ENCODE measurements at regions not wholly inside any gene's neighbourhood (a gene's known extent, or its start where the extent isn't known, plus 50 kb on each side); places are given as distances from the start of the nearest gene placed in this dataset.

DNA sequence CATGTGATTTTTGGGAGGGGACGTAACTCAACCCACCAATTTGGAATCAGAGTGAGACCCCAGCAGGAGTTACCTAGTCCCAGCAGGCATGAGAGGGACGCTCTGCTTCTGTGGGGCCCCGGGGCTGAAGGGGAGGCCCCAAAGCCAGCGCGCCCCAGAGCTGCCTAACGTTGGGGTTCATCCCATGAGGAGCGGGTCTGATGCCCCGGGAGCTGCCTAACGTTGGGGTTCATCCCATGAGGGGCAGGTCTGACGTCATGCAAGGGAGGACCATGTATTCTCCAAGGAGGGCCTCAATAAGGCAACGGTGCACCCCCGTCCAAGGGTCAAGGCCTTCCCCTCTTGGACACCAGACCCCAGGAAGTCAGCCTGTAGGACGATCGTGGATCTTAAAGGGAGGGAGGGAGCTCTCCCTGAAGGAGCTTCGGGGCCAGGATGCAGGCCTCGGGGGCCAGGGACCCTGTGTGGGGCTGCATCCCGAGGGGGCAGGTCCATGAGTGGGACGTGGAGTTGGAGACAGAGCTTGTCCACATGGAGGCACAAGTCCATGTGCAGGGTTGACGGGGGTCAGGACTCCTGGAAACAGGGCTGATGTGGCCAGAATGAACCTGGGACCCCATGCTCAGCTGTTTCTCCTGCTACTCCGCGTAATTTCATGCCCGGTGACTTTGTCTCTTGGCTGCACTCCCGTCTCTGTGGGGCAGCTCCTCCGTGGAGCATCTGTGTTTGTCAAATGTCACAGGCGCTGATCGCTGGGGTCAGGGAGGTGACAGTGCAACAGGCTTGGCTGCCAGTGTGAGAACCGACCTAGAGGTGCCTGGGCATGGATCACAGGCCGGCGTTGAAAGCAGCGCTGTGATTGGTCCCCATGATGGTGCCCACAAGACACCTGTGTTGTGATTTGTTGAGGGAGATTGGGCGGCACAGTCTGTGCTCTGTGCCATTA, 1029.1 kb downstream of the BRD1 start:
- Mint-ChIP-seq H3K4me3 (no peak overlapping the region), H3K4me1 (ENCODE audit: low read depth) (no peaks in the 10 kb centered on the region), H3K27me3 (ENCODE audit: low read depth) (peaks cover 3% of the 10 kb centered on the region), H3K9me3 (no peaks in the 10 kb centered on the region), H3K36me3 (ENCODE audit: insufficient read depth) (no peaks in the 10 kb centered on the region)
- ATAC-seq (no peak), DNase-seq (no peak)

DNA sequence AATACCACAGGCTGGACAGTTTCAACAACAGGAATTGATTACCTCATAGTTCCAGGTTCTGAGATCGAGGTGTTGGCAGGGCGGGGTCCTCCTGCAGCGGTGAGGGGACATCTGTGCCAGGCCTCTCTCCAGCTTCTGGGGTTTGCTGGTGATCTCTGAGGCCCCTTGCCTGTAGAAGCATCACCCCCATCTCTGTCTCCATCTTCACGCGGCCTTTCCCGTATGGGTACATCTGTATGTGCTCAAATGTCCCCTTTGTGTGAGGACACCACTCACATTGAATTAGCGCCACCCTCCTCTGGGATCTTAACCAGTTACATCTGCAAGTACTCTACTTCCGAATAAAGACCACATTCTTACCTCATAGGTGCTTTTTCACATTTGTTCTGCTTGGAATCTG, 1029.9 kb downstream of the BRD1 start:
- H3K36me3 Mint-ChIP-seq (ENCODE audit: insufficient read depth), result no peaks in the 10 kb centered on the region
- H3K27me3 Mint-ChIP-seq (ENCODE audit: low read depth), result no peaks in the 10 kb centered on the region
- ATAC-seq (no peak), DNase-seq (no peak)
- H3K4me1 Mint-ChIP-seq (ENCODE audit: low read depth), result no peaks in the 10 kb centered on the region
- no peaks in the 10 kb centered on the region for H3K9me3 Mint-ChIP-seq
- H3K4me3 Mint-ChIP-seq, result no peak overlapping the region

DNA sequence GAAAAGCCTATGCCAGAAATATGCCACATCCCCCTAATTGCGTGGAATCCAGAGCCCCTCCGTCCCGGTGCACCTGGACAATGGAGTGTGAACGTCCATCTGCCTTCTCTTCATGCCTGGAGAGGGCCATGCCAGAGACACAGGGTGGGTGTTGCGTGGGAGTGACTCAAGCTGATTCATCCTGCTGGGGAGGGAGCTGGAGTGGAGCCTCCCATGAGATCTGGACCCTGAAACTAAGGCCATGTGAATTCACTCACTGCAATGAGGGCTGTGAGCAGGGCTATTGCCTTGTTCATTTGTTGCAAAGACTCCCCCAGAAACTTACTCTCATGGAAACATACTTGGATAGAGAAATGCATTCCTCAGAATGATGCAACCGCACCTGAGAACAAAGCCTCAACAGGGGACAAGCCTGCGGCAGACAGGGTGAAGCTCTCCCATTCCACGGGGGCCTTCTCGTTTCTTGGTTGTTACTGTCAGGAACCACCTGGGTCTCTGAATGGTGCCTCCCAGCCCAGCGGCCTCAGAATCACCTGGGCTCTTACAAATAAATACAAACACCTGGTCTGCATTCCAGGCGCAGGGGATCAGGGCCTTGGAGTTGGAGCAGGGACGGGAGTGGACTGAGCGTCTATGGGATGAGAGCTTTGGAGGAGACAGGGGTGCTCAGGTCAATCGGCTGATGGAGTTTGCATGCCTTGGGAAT, 1031.2 kb downstream of the BRD1 start:
- ATAC-seq, result no peak
- Mint-ChIP-seq H3K36me3 (ENCODE audit: insufficient read depth) (no peaks in the 10 kb centered on the region), H3K9me3 (no peaks in the 10 kb centered on the region), H3K27me3 (ENCODE audit: low read depth) (no peaks in the 10 kb centered on the region), H3K4me3 (no peak overlapping the region), H3K4me1 (ENCODE audit: low read depth) (no peaks in the 10 kb centered on the region)
- DNase-seq, result no peak

DNA sequence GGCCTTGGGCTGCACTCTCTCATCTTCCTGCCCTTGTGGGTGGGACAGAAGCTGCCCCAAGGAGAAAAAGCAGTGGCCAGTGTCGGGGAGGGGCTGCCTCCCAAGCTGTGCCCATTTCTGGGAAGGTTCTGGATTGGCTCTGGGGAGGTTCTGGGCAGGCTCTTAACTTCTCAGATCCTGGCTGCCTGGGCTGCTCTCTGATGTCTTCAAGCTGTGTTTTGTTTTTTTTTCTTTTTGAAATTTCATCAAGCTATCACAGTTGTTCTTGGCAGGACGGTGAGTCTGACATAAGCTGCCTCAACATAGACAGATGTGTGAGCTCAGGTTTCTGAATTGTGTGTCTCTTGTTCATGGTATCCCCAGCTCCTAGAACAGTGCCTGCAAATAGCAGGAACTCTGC, 1032.0 kb downstream of the BRD1 start:
- no peak for DNase-seq
- no peaks in the 10 kb centered on the region for H3K36me3 Mint-ChIP-seq (ENCODE audit: insufficient read depth)
- no peaks in the 10 kb centered on the region for H3K4me1 Mint-ChIP-seq (ENCODE audit: low read depth)
- no peaks in the 10 kb centered on the region for H3K27me3 Mint-ChIP-seq (ENCODE audit: low read depth)
- no peak for ATAC-seq
- H3K4me3 Mint-ChIP-seq, result no peak overlapping the region
- H3K9me3 Mint-ChIP-seq, result no peaks in the 10 kb centered on the region

DNA sequence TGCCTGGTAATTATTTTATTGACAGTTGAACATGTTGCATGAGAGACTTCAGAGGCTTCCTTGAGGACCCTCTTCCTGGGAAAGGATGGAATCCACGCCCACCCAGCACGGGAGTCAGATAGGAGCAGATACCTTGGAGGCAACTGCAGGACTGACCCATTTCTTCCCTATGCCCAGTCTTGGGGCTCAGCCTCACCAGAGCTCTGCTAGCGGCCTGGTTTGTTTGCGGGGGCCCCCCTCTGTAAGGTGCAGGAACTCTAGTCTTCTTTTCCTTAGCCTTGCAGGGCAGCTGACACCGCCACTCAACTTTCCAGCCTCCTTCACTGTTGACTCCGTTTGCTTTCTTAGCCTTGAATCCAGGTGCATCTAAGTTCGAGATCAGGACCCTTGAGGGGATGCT, 1032.8 kb downstream of the BRD1 start:
- no peaks in the 10 kb centered on the region for H3K4me1 Mint-ChIP-seq (ENCODE audit: low read depth)
- H3K9me3 Mint-ChIP-seq, result no peaks in the 10 kb centered on the region
- H3K36me3 Mint-ChIP-seq (ENCODE audit: insufficient read depth), result no peaks in the 10 kb centered on the region
- DNase-seq, result no peak
- ATAC-seq, result no peak
- no peak overlapping the region for H3K4me3 Mint-ChIP-seq
- H3K27me3 Mint-ChIP-seq (ENCODE audit: low read depth), result no peaks in the 10 kb centered on the region

DNA sequence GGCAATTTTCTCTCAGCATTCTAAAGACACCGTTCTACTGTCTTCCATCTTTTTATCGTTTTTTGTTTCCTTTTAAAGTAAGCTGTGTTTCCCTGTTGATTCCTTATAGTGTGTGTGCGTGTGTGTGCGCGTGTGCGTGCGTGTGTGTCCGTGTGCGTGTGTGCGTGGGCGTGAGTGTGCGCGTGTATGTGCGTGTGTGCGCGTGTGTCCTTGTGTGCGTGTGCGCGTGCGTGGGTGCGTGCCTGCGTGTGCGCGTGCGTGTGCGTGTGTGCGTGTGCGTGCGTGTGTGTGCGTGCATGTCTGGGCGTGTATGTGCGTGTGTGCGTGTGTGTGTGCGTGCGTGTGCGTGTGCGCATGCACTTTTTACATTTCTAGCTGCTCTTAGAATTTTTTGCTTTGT, 1033.7 kb downstream of the BRD1 start:
- H3K36me3 Mint-ChIP-seq (ENCODE audit: insufficient read depth), result no peaks in the 10 kb centered on the region
- no peaks in the 10 kb centered on the region for H3K9me3 Mint-ChIP-seq
- ATAC-seq (no peak), DNase-seq (no peak)
- H3K27me3 Mint-ChIP-seq (ENCODE audit: low read depth), result no peaks in the 10 kb centered on the region
- H3K4me1 Mint-ChIP-seq (ENCODE audit: low read depth), result no peaks in the 10 kb centered on the region
- H3K4me3 Mint-ChIP-seq, result no peak overlapping the region

DNA sequence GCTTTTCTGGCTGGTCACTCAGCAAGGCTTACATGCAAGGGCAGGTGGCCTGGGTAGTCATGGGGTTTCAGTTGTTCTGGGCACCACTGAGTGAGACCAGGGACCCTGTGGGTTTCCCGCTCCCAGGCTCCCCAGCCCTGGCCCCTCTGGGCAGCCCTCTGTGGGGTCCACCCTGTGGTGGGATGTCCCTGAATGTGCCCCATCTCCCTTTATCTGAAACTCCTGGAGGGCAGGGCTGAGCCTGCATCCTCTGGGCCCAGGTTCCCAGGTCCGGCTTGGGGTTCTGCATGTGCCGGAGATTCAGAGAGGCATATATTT, 1041.0 kb downstream of the BRD1 start:
- DNase-seq (no peak), ATAC-seq (no peak)
- H3K27me3 Mint-ChIP-seq (ENCODE audit: low read depth), result no peaks in the 10 kb centered on the region

DNA sequence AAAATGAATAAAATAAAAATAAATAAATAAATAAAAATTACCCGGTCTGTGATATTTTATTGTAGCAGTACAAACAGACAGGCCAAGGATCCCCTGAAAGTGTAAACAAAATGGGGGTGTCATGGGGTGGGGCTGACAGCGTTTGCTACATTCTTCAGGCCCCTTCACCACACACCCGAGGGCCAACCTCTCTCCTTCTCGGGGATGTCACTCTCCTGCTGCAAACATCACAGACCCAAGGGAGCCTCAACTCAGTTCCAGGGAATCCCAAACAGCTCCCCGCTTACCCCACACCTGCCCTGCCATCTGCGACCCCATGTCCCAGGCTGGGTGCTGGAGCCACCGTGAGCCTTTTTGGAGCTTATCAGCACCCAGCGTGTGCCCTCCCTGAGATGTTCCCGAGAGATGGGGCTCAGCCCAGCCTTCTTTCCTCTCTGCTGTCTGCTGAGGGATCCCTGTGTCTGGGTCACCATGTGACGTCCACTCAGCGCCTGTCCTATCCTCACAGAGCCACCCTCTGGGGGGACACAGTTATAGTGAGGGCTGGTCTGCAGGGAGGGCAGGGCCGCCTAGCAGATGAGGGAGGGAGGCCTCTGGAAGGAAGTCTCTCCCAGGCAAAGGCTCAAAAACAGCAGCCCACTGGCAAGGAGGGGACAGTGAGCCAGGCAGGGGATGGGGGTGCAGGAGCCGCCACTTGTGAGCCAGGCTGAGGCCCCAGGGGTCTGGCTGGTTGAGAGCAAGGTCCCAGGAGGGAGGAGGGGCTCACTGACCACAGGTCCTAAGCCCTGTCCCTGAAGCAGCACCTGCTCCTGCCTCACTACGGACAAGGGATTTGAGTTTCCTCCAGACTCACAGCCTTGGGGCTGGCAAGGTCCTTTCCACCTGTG, 1041.6 kb downstream of the BRD1 start:
- no peaks in the 10 kb centered on the region for H3K27me3 Mint-ChIP-seq (ENCODE audit: low read depth)
- H3K4me1 Mint-ChIP-seq (ENCODE audit: low read depth), result no peaks in the 10 kb centered on the region
- no peak overlapping the region for H3K4me3 Mint-ChIP-seq
- no peaks in the 10 kb centered on the region for H3K9me3 Mint-ChIP-seq
- H3K36me3 Mint-ChIP-seq (ENCODE audit: insufficient read depth), result no peaks in the 10 kb centered on the region
- no peak for ATAC-seq
- no peak for DNase-seq

More for the DNA sequence above, 1041.0 kb downstream of the BRD1 start:
- Mint-ChIP-seq H3K4me1 (ENCODE audit: low read depth) (no peaks in the 10 kb centered on the region), H3K36me3 (ENCODE audit: insufficient read depth) (no peaks in the 10 kb centered on the region), H3K9me3 (no peaks in the 10 kb centered on the region), H3K4me3 (no peak overlapping the region)

DNA sequence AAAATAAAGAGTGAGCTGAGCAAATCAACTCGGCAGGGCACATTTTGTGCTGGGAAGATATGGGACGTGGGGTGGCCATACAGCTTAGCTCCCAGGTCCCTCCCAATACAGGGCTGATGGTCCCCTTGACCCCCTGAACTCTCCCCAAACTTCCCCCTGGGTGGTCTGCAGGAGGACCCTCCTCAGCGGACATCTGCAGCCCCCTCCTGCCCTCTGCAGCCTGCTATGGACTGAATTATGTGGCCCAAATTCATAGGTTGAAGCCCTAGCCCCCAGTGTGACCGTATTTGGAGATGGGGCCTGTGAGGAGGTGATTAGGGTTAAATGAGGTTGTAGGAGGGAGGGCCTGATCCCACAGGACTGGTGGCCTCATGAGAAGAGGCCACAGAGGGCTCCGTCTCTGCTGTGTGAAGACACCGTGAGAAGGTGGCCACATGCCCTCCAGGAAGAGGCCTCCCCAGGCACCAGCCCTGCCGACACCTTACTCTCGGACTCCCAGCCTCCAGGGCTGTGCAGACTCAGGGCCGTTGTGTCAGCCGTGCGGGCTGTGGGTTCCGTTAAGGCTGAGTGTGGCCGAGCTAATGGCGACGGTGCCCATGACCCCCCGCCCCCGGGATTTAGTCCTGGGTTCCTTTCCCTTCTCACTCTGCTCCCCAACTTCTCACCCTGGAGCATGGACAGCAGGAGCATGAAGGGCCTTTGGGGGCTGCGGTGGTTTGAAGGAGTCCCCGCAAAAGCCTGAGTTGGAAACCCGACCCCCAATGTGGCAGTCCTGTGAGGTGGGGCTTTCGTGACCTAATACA, 1042.8 kb downstream of the BRD1 start:
- no peak for DNase-seq
- Mint-ChIP-seq H3K9me3 (no peaks in the 10 kb centered on the region), H3K4me1 (ENCODE audit: low read depth) (no peaks in the 10 kb centered on the region), H3K27me3 (ENCODE audit: low read depth) (no peaks in the 10 kb centered on the region), H3K36me3 (ENCODE audit: insufficient read depth) (no peaks in the 10 kb centered on the region), H3K4me3 (no peak overlapping the region)
- no peak for ATAC-seq

DNA sequence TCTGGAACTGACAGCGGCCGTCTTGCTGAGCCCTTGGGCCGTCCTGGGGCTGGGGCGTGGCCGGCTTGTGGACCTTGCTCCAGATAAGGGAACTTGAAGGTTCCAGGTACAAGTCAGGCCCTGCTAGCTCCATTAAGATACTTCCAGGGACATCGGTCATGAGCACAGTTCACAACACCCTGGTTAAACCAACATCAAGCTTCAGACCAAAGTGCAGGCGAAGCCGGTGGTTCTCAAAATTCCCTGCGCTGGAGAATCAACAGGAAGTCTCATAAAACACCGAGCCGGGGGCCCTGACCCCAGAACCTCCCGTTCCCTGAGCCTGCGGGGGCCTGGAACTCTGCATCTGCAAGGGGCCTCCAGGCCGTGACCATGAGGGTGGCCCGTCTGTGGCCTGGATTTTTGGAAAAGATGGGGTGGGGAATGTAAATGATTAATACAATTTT, 1043.8 kb downstream of the BRD1 start:
- Mint-ChIP-seq H3K27me3 (ENCODE audit: low read depth) (no peaks in the 10 kb centered on the region), H3K9me3 (no peaks in the 10 kb centered on the region), H3K4me1 (ENCODE audit: low read depth) (no peaks in the 10 kb centered on the region), H3K4me3 (no peak overlapping the region), H3K36me3 (ENCODE audit: insufficient read depth) (no peaks in the 10 kb centered on the region)
- DNase-seq (no peak), ATAC-seq (no peak)

DNA sequence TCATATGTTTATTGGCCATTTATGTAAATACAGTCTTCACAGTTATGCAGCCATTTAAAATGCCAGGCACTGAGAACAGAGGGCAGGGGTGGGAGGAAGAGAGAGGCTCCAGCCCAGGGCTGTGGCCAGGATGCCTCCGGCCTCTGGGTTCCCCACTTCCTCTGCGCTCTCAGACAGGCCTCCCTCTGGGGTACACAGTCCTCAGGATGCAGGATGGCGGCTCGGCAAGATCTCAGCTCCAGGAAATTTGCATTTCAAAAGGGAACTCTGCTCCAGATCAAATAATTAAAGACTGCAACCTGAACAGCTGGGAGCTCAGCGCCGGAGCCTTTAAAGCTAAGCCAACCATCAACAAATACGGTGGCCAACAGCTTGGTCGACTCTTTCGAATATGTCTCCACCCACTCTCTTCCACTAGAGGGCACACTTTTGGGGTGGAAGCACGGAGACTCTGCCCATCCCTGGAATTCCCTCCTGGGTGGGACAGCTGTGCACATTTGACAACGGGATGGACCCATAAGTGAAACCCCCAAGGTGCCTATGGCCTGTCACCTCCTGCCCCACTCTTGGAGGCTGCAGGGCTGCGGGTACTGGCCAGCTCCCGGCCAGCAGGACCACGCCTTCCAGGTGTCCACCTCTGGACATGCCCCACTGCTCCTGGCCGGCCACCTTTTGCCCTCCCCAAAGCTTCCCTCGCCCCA, 1044.7 kb downstream of the BRD1 start:
- H3K4me3 Mint-ChIP-seq, result no peak overlapping the region
- no peaks in the 10 kb centered on the region for H3K4me1 Mint-ChIP-seq (ENCODE audit: low read depth)
- no peak for ATAC-seq
- no peaks in the 10 kb centered on the region for H3K27me3 Mint-ChIP-seq (ENCODE audit: low read depth)
- H3K36me3 Mint-ChIP-seq (ENCODE audit: insufficient read depth), result no peaks in the 10 kb centered on the region
- no peaks in the 10 kb centered on the region for H3K9me3 Mint-ChIP-seq
- no peak for DNase-seq

DNA sequence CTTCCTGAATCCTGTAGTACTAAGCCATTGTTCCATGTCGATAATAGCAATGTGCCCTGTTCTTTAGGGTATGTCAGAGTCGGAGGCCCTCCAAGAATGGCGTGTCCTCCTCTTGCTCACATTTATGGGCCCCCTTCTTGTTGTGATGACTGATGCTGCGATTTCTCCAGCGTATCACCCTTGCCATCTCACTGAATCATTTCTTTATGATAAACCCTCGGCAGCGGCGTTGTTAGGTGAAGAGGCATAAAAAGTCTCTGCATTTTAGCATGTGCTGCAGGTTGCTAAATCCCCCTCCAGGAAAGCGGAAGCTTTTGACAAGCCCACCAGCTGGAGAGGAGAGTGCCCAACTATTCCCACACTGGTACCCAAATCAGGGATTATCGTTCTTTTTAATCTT, 1045.3 kb downstream of the BRD1 start:
- DNase-seq, result no peak
- H3K9me3 Mint-ChIP-seq, result peaks cover 2% of the 10 kb centered on the region
- H3K4me3 Mint-ChIP-seq, result no peak overlapping the region

DNA sequence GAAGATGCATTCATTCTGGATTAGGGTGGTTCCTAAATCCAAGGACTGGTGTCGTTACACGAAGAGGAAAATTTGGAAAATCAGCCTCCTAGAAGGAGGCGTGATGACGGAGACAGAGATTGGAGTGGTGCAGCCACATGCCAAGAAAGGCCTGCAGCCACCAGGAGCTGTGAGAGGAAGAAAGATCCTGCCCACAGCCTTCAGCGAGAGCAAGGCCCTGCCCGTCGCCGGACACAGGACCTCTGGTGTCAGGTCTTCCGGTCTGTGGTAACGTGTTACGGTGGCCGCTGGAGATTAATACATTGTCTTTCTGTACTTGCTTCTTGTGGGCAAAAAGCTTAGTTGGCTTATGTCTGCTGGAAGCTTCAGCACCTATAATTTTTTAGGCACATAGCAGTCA, 1045.8 kb downstream of the BRD1 start:
- H3K36me3 Mint-ChIP-seq (ENCODE audit: insufficient read depth), result no peaks in the 10 kb centered on the region

More for the DNA sequence above, 1045.3 kb downstream of the BRD1 start:
- Mint-ChIP-seq H3K36me3 (ENCODE audit: insufficient read depth) (no peaks in the 10 kb centered on the region), H3K27me3 (ENCODE audit: low read depth) (no peaks in the 10 kb centered on the region), H3K4me1 (ENCODE audit: low read depth) (no peaks in the 10 kb centered on the region)
- no peak for ATAC-seq

More for the DNA sequence above, 1045.8 kb downstream of the BRD1 start:
- DNase-seq, result no peak
- Mint-ChIP-seq H3K27me3 (ENCODE audit: low read depth) (no peaks in the 10 kb centered on the region), H3K4me3 (no peak overlapping the region), H3K9me3 (peaks cover 6% of the 10 kb centered on the region), H3K4me1 (ENCODE audit: low read depth) (no peaks in the 10 kb centered on the region)
- no peak for ATAC-seq
